ENCODE measurements at regions not wholly inside any gene's neighbourhood (a gene's known extent, or its start where the extent isn't known, plus 50 kb on each side); places are given as distances from the start of the nearest gene placed in this dataset.

GRCh38 chr6:135575629-135576028 is 78.1 kb upstream of the AHI1 start:
- DNase-seq (ENCODE audit: low read depth, low spot score) (no peak), ATAC-seq (no peak)
- intact Hi-C loops (cut with micrococcal nuclease) = no loop called here
- TF ChIP-seq JUND (IDR thresholded peaks at IDR 0.05) = no peak
- Histone ChIP-seq H3K9me3 (ENCODE audit: control insufficient read depth in 1 of 2, insufficient read depth in 1 of 2, low read depth in 1 of 2, low read length in 2 of 2) (no peaks in the 10 kb centered on the region), H3K4me1 (ENCODE audit: control insufficient read depth in 1 of 2, insufficient read depth in 2 of 2, low read length in 2 of 2) (no peaks in the 10 kb centered on the region), H3K9ac (ENCODE audit: low read length) (no peak overlapping the region), H4K20me1 (ENCODE audit: insufficient read depth) (no peaks in the 10 kb centered on the region), H3K27ac (ENCODE audit: low read depth, low read length) (no peak overlapping the region), H3K27me3 (ENCODE audit: insufficient read depth, low read length) (no peaks in the 10 kb centered on the region), H3K4me3 (replicated peaks in 1 of 2; ENCODE audit: low read depth in 1 of 2, low read length in 2 of 2) (no peak overlapping the region), H2AFZ (ENCODE audit: low read depth, low read length, poor library complexity, severe bottlenecking) (no peak overlapping the region), H3K79me2 (ENCODE audit: insufficient read depth, low read length) (no peaks in the 10 kb centered on the region), H3K9me2 (ENCODE audit: insufficient read depth) (no peaks in the 10 kb centered on the region; the same call in 1 of the 2 replicates), H3K4me2 (ENCODE audit: low read length) (no peak overlapping the region), H3K36me3 (ENCODE audit: control insufficient read depth in 1 of 2, insufficient read depth in 2 of 2, low read length in 2 of 2) (no peaks in the 10 kb centered on the region)
- ChIA-PET CTCF (no interaction called here), POLR2A (no interaction called here), RAD21 (ENCODE audit: low non-redundant PET in 1 of 2, low total read pairs in 2 of 2, uncharacterized antibody in 2 of 2, unreplicated experiment in 2 of 2) (no interaction called here)
- BruUV-seq (replicated peaks) = no TSS peak

- H2AFZ ChIP-seq (ENCODE audit: low read depth, low read length, poor library complexity, severe bottlenecking) = no peak overlapping the region
- no peaks in the 10 kb centered on the region for H3K4me1 ChIP-seq (ENCODE audit: control insufficient read depth in 1 of 2, insufficient read depth in 2 of 2, low read length in 2 of 2)
- H3K9me3 ChIP-seq (ENCODE audit: control insufficient read depth in 1 of 2, insufficient read depth in 1 of 2, low read depth in 1 of 2, low read length in 2 of 2) = no peaks in the 10 kb centered on the region
- ChIA-PET RAD21 (ENCODE audit: low non-redundant PET in 1 of 2, low total read pairs in 2 of 2, uncharacterized antibody in 2 of 2, unreplicated experiment in 2 of 2) (no interaction called here), CTCF (no interaction called here), POLR2A (no interaction called here)
- H3K27ac ChIP-seq (ENCODE audit: low read depth, low read length) = no peak overlapping the region
- H3K4me2 ChIP-seq (ENCODE audit: low read length) = no peak overlapping the region
- intact Hi-C loops (cut with micrococcal nuclease) = no loop called here
- H3K36me3 ChIP-seq (ENCODE audit: control insufficient read depth in 1 of 2, insufficient read depth in 2 of 2, low read length in 2 of 2) = no peaks in the 10 kb centered on the region
- DNase-seq (ENCODE audit: low read depth, low spot score) = no peak
- ATAC-seq = no peak
- H3K79me2 ChIP-seq (ENCODE audit: insufficient read depth, low read length) = no peaks in the 10 kb centered on the region
- H3K27me3 ChIP-seq (ENCODE audit: insufficient read depth, low read length) = no peaks in the 10 kb centered on the region
- no peaks in the 10 kb centered on the region; the same call in 1 of the 2 replicates for H3K9me2 ChIP-seq (ENCODE audit: insufficient read depth)
- no peak overlapping the region for H3K9ac ChIP-seq (ENCODE audit: low read length)
- no peak overlapping the region for H3K4me3 ChIP-seq (replicated peaks in 1 of 2; ENCODE audit: low read depth in 1 of 2, low read length in 2 of 2)
- no TSS peak for BruUV-seq (replicated peaks)
- H4K20me1 ChIP-seq (ENCODE audit: insufficient read depth) = no peaks in the 10 kb centered on the region
- TF ChIP-seq ZNF274 (IDR thresholded peaks at IDR 0.05; ENCODE audit: low read depth, low read length) (no peak), EZH2 (IDR thresholded peaks at IDR 0.05) (no peak), SIN3A (IDR thresholded peaks at IDR 0.05; ENCODE audit: low read depth) (no peak), REST (IDR thresholded peaks at IDR 0.05; ENCODE audit: low read depth) (no peak), POLR2AphosphoS5 (IDR thresholded peaks at IDR 0.05; ENCODE audit: low read depth, low read length) (no peak), EZH2phosphoT487 (IDR thresholded peaks at IDR 0.05; ENCODE audit: borderline replicate concordance) (no peak), ATF3 (IDR thresholded peaks at IDR 0.05) (no peak), YY1 (IDR thresholded peaks at IDR 0.05; ENCODE audit: extremely low read depth, insufficient replicate concordance, low read depth, low read length) (no peak), MAX (IDR thresholded peaks at IDR 0.05) (no peak), SP1 (IDR thresholded peaks at IDR 0.05; ENCODE audit: low read depth) (no peak), CBX3 (IDR thresholded peaks at IDR 0.05; ENCODE audit: low read depth) (no peak), FOSL1 (IDR thresholded peaks at IDR 0.05; ENCODE audit: low read depth) (no peak), POLR2A (IDR thresholded peaks at IDR 0.05; ENCODE audit: borderline replicate concordance, extremely low read depth, insufficient read depth, insufficient read length) (no peak), SRF (IDR thresholded peaks at IDR 0.05; ENCODE audit: low read depth) (no peak)
- TF ChIP-seq, protein P1, sequence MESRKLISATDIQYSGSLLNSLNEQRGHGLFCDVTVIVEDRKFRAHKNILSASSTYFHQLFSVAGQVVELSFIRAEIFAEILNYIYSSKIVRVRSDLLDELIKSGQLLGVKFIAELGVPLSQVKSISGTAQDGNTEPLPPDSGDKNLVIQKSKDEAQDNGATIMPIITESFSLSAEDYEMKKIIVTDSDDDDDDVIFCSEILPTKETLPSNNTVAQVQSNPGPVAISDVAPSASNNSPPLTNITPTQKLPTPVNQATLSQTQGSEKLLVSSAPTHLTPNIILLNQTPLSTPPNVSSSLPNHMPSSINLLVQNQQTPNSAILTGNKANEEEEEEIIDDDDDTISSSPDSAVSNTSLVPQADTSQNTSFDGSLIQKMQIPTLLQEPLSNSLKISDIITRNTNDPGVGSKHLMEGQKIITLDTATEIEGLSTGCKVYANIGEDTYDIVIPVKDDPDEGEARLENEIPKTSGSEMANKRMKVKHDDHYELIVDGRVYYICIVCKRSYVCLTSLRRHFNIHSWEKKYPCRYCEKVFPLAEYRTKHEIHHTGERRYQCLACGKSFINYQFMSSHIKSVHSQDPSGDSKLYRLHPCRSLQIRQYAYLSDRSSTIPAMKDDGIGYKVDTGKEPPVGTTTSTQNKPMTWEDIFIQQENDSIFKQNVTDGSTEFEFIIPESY (IDR thresholded peaks at IDR 0.05; ENCODE audit: extremely low read depth, insufficient replicate concordance, low read length) = no peak
Measured at GRCh38 chr6:135576055-135576454, 78.5 kb upstream of the AHI1 start.
